ENCODE measurements at regions not wholly inside any gene's neighbourhood (a gene's known extent, or its start where the extent isn't known, plus 50 kb on each side); places are given as distances from the start of the nearest gene placed in this dataset.

GRCh38 chr11:80065086-80065485, 624.3 kb upstream of the TENM4 start (continued):
- TF ChIP-seq MEIS1 (CRISPR knock-in tag; IDR thresholded peaks at IDR 0.05; ENCODE audit: borderline replicate concordance), result no peak
- TF ChIP-seq ZNF547 (CRISPR knock-in tag; IDR thresholded peaks at IDR 0.05), result no peak
- TF ChIP-seq DDIT3 (CRISPR knock-in tag; IDR thresholded peaks at IDR 0.05), result no peak
- no peak for TF ChIP-seq KLF12 (CRISPR knock-in tag; IDR thresholded peaks at IDR 0.05; ENCODE audit: borderline replicate concordance)

- no peak overlapping the region for H2AFZ ChIP-seq (ENCODE audit: low read length)
- no peak overlapping the region for H3K4me3 ChIP-seq (replicated peaks in 1 of 3; ENCODE audit: insufficient read depth in 1 of 3, low read depth in 2 of 3, low read length in 3 of 3)
- BruUV-seq (replicated peaks), result no TSS peak
- ChIA-PET POLR2A (no interaction called here), CTCF (ENCODE audit: low intra/inter-chr PET ratio, low total read pairs) (no interaction called here)
- no peak overlapping the region for H3K9ac ChIP-seq (ENCODE audit: insufficient read depth, low read depth, low read length)
- in situ Hi-C loops (cut with HindIII; ENCODE audit: extremely low pct_ligation_motif_present, low pct_unique_long_range_greater_than_20kb), result no loop called here
- no peak overlapping the region for H3K4me2 ChIP-seq (ENCODE audit: low read depth, low read length)
- H3K36me3 ChIP-seq (replicated peaks in 1 of 2; ENCODE audit: control insufficient read depth in 1 of 2, insufficient read depth in 2 of 2, low read length in 2 of 2), result no peaks in the 10 kb centered on the region
- no peaks in the 10 kb centered on the region for H3K9me3 ChIP-seq (ENCODE audit: low read length)
- H3K4me1 ChIP-seq (ENCODE audit: insufficient read depth, low read length), result no peaks in the 10 kb centered on the region
- WGBS (ENCODE audit: low lambda C conversion rate), result 1% methylated on average over 3 of the region's 3 CpGs
- no peak overlapping the region for H3K27ac ChIP-seq (ENCODE audit: extremely low read length, insufficient read depth, low read length)
- no peaks in the 10 kb centered on the region for H4K20me1 ChIP-seq (ENCODE audit: insufficient read depth, low read length)
- H3K27me3 ChIP-seq (ENCODE audit: control insufficient read depth in 1 of 2, insufficient read depth in 2 of 2, low read length in 2 of 2), result no peaks in the 10 kb centered on the region
- no peak for FAIRE-seq
- intact Hi-C loops (cut with micrococcal nuclease; ENCODE audit: unreplicated experiment), result no loop called here
- H3K79me2 ChIP-seq (ENCODE audit: insufficient read depth, low read length), result no peaks in the 10 kb centered on the region
- ATAC-seq, result no peak
- no peak for DNase-seq (ENCODE audit: low spot score)
- no peak for TF ChIP-seq ZNF569 (CRISPR knock-in tag; IDR thresholded peaks at IDR 0.05; ENCODE audit: borderline replicate concordance)
- no peak for TF ChIP-seq SMARCE1 (IDR thresholded peaks at IDR 0.05; ENCODE audit: borderline replicate concordance)
- no peak for TF ChIP-seq ZBTB8A (CRISPR knock-in tag; IDR thresholded peaks at IDR 0.05; ENCODE audit: borderline replicate concordance, low read depth)
- TF ChIP-seq SIN3B (IDR thresholded peaks at IDR 0.05; ENCODE audit: low read length), result no peak
- TF ChIP-seq HNF4G (IDR thresholded peaks at IDR 0.05; ENCODE audit: borderline replicate concordance, low read depth, low read length), result no peak
- no peak for TF ChIP-seq HNF4G (CRISPR knock-in tag; IDR thresholded peaks at IDR 0.05; ENCODE audit: borderline replicate concordance, low read depth)
- TF ChIP-seq, protein P1, sequence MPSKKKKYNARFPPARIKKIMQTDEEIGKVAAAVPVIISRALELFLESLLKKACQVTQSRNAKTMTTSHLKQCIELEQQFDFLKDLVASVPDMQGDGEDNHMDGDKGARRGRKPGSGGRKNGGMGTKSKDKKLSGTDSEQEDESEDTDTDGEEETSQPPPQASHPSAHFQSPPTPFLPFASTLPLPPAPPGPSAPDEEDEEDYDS (CRISPR knock-in tag; IDR thresholded peaks at IDR 0.05), result no peak
- TF ChIP-seq TIGD3 (CRISPR knock-in tag; IDR thresholded peaks at IDR 0.05; ENCODE audit: borderline replicate concordance), result no peak
- TF ChIP-seq ZNF431 (CRISPR knock-in tag; IDR thresholded peaks at IDR 0.05; ENCODE audit: borderline replicate concordance, low read depth), result no peak
- no peak for TF ChIP-seq SRSF9 (IDR thresholded peaks at IDR 0.05; ENCODE audit: borderline replicate concordance, insufficient read depth, low read depth, low read length, poor library complexity, severe bottlenecking)
- TF ChIP-seq, protein P2, sequence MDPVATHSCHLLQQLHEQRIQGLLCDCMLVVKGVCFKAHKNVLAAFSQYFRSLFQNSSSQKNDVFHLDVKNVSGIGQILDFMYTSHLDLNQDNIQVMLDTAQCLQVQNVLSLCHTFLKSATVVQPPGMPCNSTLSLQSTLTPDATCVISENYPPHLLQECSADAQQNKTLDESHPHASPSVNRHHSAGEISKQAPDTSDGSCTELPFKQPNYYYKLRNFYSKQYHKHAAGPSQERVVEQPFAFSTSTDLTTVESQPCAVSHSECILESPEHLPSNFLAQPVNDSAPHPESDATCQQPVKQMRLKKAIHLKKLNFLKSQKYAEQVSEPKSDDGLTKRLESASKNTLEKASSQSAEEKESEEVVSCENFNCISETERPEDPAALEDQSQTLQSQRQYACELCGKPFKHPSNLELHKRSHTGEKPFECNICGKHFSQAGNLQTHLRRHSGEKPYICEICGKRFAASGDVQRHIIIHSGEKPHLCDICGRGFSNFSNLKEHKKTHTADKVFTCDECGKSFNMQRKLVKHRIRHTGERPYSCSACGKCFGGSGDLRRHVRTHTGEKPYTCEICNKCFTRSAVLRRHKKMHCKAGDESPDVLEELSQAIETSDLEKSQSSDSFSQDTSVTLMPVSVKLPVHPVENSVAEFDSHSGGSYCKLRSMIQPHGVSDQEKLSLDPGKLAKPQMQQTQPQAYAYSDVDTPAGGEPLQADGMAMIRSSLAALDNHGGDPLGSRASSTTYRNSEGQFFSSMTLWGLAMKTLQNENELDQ (CRISPR knock-in tag; IDR thresholded peaks at IDR 0.05; ENCODE audit: borderline replicate concordance), result no peak
- TF ChIP-seq NFATC3 (CRISPR knock-in tag; IDR thresholded peaks at IDR 0.05), result no peak
- TF ChIP-seq ZNF20 (CRISPR knock-in tag; IDR thresholded peaks at IDR 0.05), result no peak
- TF ChIP-seq MAFF (IDR thresholded peaks at IDR 0.05; ENCODE audit: low read depth, low read length), result no peak
- no peak for TF ChIP-seq ARNTL (CRISPR knock-in tag; IDR thresholded peaks at IDR 0.05)
- no peak for TF ChIP-seq ZMAT5 (CRISPR knock-in tag; IDR thresholded peaks at IDR 0.05; ENCODE audit: borderline replicate concordance, low read depth)
- TF ChIP-seq SNAI1 (CRISPR knock-in tag; IDR thresholded peaks at IDR 0.05; ENCODE audit: borderline replicate concordance), result no peak
Measured at GRCh38 chr11:80061056-80061455, 620.2 kb upstream of the TENM4 start.
